HCT116 (cell line): ENCODE measurements at regions not wholly inside any gene's neighbourhood (a gene's known extent, or its start where the extent isn't known, plus 50 kb on each side); places are given as distances from the start of the nearest gene placed in this dataset.

Experiments
- ATAC-seq: fragments of 200-7000 bp; cut with Tn5 transposase; 2 replicates; pipeline ENCODE4 v1.9.1; 2020; ENCODE audit warnings: mild to moderate bottlenecking, moderate library complexity
- BruUV-seq: library from RNA; stranded (reverse); fragments of 400-500 nt; replicated peaks from 2 replicates; lab custom pipeline; 2021; lab: Mats Ljungman, UMichigan
- CTCF ChIA-PET: fragments of 300-600 bp; sonication (Branson Sonifier 250); formaldehyde crosslinking; loops from one replicate; lab custom pipeline; 2021; ENCODE audit warnings: antibody characterized with exemption; lab: Charles Lee
- POLR2A ChIA-PET: fragments of 300-600, 350-600 bp; sonication (Branson Sonifier 250); formaldehyde crosslinking; loops from one replicate; lab custom pipeline; 2021; ENCODE audit warnings: antibody characterized with exemption; lab: Charles Lee
- RAD21 ChIA-PET, 2 experiments: fragments of 300-600 bp; sonication (Branson Sonifier 250); formaldehyde crosslinking; loops; one replicate each; lab custom pipeline; 2023; ENCODE audit warnings: low total read pairs in 2 of 2; ENCODE audit not compliant: uncharacterized antibody in 2 of 2, unreplicated experiment in 2 of 2, low non-redundant PET in 1 of 2; lab: Charles Lee
- DNase-seq: peaks from one replicate; pipeline ENCODE4 v3.0.0-alpha.2; 2010; ENCODE audit warnings: low read depth, low spot score
- H2AFZ ChIP-seq: fragments of 200-600 bp; shearing (Covaris generic), sonication (generic); 2 replicates; pipeline ENCODE4 v1.6.1; 2017; ENCODE audit warnings: low read depth, mixed run types, mixed read lengths, antibody characterized with exemption, low read length; ENCODE audit not compliant: poor library complexity, severe bottlenecking
- H3K27ac ChIP-seq: 2 replicates; pipeline ENCODE4 v1.5.1; 2012; ENCODE audit warnings: low read depth, low read length
- H3K27me3 ChIP-seq: fragments of 200-600 bp; sonication (generic); 2 replicates; pipeline ENCODE4 v1.6.1; 2016; ENCODE audit warnings: mixed run types, low read length, mixed read lengths; ENCODE audit not compliant: insufficient read depth
- H3K36me3 ChIP-seq, 2 experiments: fragments of 200-500 bp in 1 of 2; fragments of 200-600 bp in 1 of 2; sonication (Bioruptor generic) in 1 of 2; sonication (generic) in 1 of 2; 2 replicates each; pipeline versions ENCODE4 v1.5.1 to v1.6.1; 2014 to 2016; ENCODE audit warnings: low read length in 2 of 2, inconsistent platforms in 1 of 2, mixed read lengths in 1 of 2, mixed run types in 1 of 2; ENCODE audit not compliant: insufficient read depth in 2 of 2, control insufficient read depth in 1 of 2
- H3K4me1 ChIP-seq, 2 experiments: fragments of 200-600 bp in 1 of 2; sonication (generic) in 1 of 2; 2 replicates each; pipeline versions ENCODE4 v1.5.1 to v1.6.1; 2012 to 2017; ENCODE audit warnings: low read length in 2 of 2, inconsistent platforms in 1 of 2, mild to moderate bottlenecking in 1 of 2, mixed read lengths in 1 of 2, mixed run types in 1 of 2, moderate library complexity in 1 of 2; ENCODE audit not compliant: insufficient read depth in 2 of 2, control insufficient read depth in 1 of 2
- H3K4me2 ChIP-seq: fragments of 200-600 bp; sonication (generic); 2 replicates; pipeline ENCODE4 v1.6.1; 2017; ENCODE audit warnings: mixed run types, low read length, mixed read lengths
- H3K4me3 ChIP-seq, 2 experiments: fragments of 200-600 bp in 1 of 2; sonication (generic) in 1 of 2; replicated peaks in 1 of 2; 2 replicates each; pipeline ENCODE4 v1.5.1; 2011 to 2016; ENCODE audit warnings: low read length in 2 of 2, control low read depth in 1 of 2, low read depth in 1 of 2, mild to moderate bottlenecking in 1 of 2, mixed read lengths in 1 of 2, mixed run types in 1 of 2
- H3K79me2 ChIP-seq: fragments of 200-600 bp; sonication (generic); 2 replicates; pipeline ENCODE4 v1.6.1; 2017; ENCODE audit warnings: mild to moderate bottlenecking, mixed run types, low read length, moderate library complexity, mixed read lengths; ENCODE audit not compliant: insufficient read depth
- H3K9ac ChIP-seq: fragments of 200-600 bp; sonication (generic); 2 replicates; pipeline ENCODE4 v1.6.1; 2016; ENCODE audit warnings: low read length, mixed read lengths
- H3K9me2 ChIP-seq: fragments of 200-600 bp; sonication (generic), shearing (Covaris generic); 2 replicates; pipeline ENCODE4 v1.6.1; 2017; ENCODE audit warnings: mixed run types, mild to moderate bottlenecking, moderate library complexity; ENCODE audit not compliant: insufficient read depth
- H3K9me3 ChIP-seq, 2 experiments: fragments of 200-500 bp in 1 of 2; fragments of 200-600 bp in 1 of 2; sonication (Bioruptor generic) in 1 of 2; sonication (generic) in 1 of 2; 2 replicates each; pipeline ENCODE4 v1.6.1; 2014 to 2017; ENCODE audit warnings: low read length in 2 of 2, mixed read lengths in 2 of 2, inconsistent platforms in 1 of 2, low read depth in 1 of 2, mild to moderate bottlenecking in 1 of 2, mixed run types in 1 of 2, moderate library complexity in 1 of 2; ENCODE audit not compliant: control insufficient read depth in 1 of 2, insufficient read depth in 1 of 2
- H4K20me1 ChIP-seq: fragments of 200-600 bp; sonication (generic), shearing (Covaris generic); 2 replicates; pipeline ENCODE4 v1.6.1; 2017; ENCODE audit warnings: mixed run types, mild to moderate bottlenecking, moderate library complexity; ENCODE audit not compliant: insufficient read depth
- ATF3 ChIP-seq: IDR thresholded peaks from 2 replicates; pipeline ENCODE4 v1.6.1; 2012
- CTCF ChIP-seq, 3 experiments: fragments of 200-600 bp in 1 of 3; sonication (generic) in 1 of 3; IDR thresholded peaks in 2 of 3; conservative IDR thresholded peaks in 1 of 3; 2 replicates each; pipeline ENCODE4 v1.5.1; 2012 to 2017; ENCODE audit warnings: low read depth in 2 of 3, low read length in 2 of 3, antibody characterized with exemption in 1 of 3, borderline replicate concordance in 1 of 3, control low read depth in 1 of 3, mild to moderate bottlenecking in 1 of 3, mixed read lengths in 1 of 3, mixed run types in 1 of 3, moderate library complexity in 1 of 3; ENCODE audit not compliant: insufficient read depth in 1 of 3
- EGR1 ChIP-seq: IDR thresholded peaks from 2 replicates; pipeline ENCODE4 v1.6.1; 2012; ENCODE audit warnings: low read depth
- ELF1 ChIP-seq: IDR thresholded peaks from 2 replicates; pipeline ENCODE4 v1.6.1; 2012; ENCODE audit warnings: low read depth, borderline replicate concordance
- EZH2phosphoT487 ChIP-seq: fragments of 200-600 bp; IDR thresholded peaks from 2 replicates; pipeline ENCODE4 v1.6.1; 2018; ENCODE audit warnings: antibody characterized with exemption, borderline replicate concordance
- JUND ChIP-seq: IDR thresholded peaks from 2 replicates; pipeline ENCODE4 v1.6.1; 2012
- POLR2A ChIP-seq: IDR thresholded peaks from 2 replicates; pipeline ENCODE4 v1.7.0; 2011; ENCODE audit warnings: borderline replicate concordance; ENCODE audit not compliant: insufficient read depth, insufficient read length; ENCODE audit errors: extremely low read depth
- POLR2AphosphoS5 ChIP-seq: IDR thresholded peaks from 2 replicates; pipeline ENCODE4 v1.6.1; 2011; ENCODE audit warnings: mild to moderate bottlenecking, low read depth, low read length, moderate library complexity
- RAD21 ChIP-seq: IDR thresholded peaks from 2 replicates; pipeline ENCODE4 v1.6.1; 2012; ENCODE audit warnings: low read depth, mild to moderate bottlenecking
- REST ChIP-seq: IDR thresholded peaks from 2 replicates; pipeline ENCODE4 v1.6.1; 2012; ENCODE audit warnings: low read depth
- SP1 ChIP-seq: IDR thresholded peaks from 2 replicates; pipeline ENCODE4 v1.6.1; 2012; ENCODE audit warnings: low read depth
- SRF ChIP-seq: IDR thresholded peaks from 2 replicates; pipeline ENCODE4 v1.6.1; 2012; ENCODE audit warnings: low read depth
- ZFX ChIP-seq: fragments of 450-650 bp; IDR thresholded peaks from 2 replicates; pipeline ENCODE4 v1.6.1; 2017
- ZNF274 ChIP-seq: fragments of 200-500 bp; sonication (Bioruptor generic); IDR thresholded peaks from 2 replicates; pipeline ENCODE4 v1.6.1; 2014; ENCODE audit warnings: mild to moderate bottlenecking, low read depth, low read length, inconsistent platforms
- intact Hi-C: fragments of 100-400 bp; cut with micrococcal nuclease; formaldehyde crosslinking; loops from 2 replicates; pipeline ENCODE4 v1.10.0; 2022

- no peak overlapping the region for H3K27ac ChIP-seq
- ChIA-PET POLR2A (no interaction called here), CTCF (interaction anchor here (1.0 to 2.0 kb wide), 2 partner anchors 45 to 47 kb away, joined by 3 to 8 read pairs; no protein-coding TSS in a partner anchor), RAD21 (no interaction called here)
- DNase-seq (no peak), ATAC-seq (no peak)
- H3K27me3 ChIP-seq: peaks cover 7% of the 10 kb centered on the region; the same call in 1 of the 2 replicates
- no peak overlapping the region for H3K4me2 ChIP-seq
- H3K79me2 ChIP-seq: no peaks in the 10 kb centered on the region
- H3K4me3 ChIP-seq: no peak overlapping the region
- H3K9ac ChIP-seq: no peak overlapping the region
- no peaks in the 10 kb centered on the region for H4K20me1 ChIP-seq
- no peak overlapping the region for H2AFZ ChIP-seq
- H3K36me3 ChIP-seq: no peaks in the 10 kb centered on the region
- H3K9me3 ChIP-seq: no peaks in the 10 kb centered on the region
- intact Hi-C loops: no loop called here
- no peaks in the 10 kb centered on the region for H3K9me2 ChIP-seq
- H3K4me1 ChIP-seq: peaks cover 13 to 34% of the 10 kb centered on the region in 2 experiments
- BruUV-seq: no TSS peak
- TF ChIP-seq EGR1 (no peak), SRF (no peak), POLR2AphosphoS5 (no peak), ZNF274 (no peak), SP1 (no peak), ATF3 (no peak), EZH2phosphoT487 (no peak), POLR2A (no peak)
Measured at GRCh38 chr1:115183721-115184259, 94.5 kb upstream of the TSPAN2 start.

- intact Hi-C loops: no loop called here
- peaks cover 14 to 34% of the 10 kb centered on the region in 2 experiments for H3K4me1 ChIP-seq
- CTCF ChIA-PET: interaction anchor here (1.0 to 2.0 kb wide), 3 partner anchors 42 to 46 kb away, joined by 3 to 8 read pairs (median 8); no protein-coding TSS in a partner anchor
Measured at GRCh38 chr1:115183158-115183557, 93.9 kb upstream of the TSPAN2 start.

More at GRCh38 chr1:115183158-115183557, 93.9 kb upstream of the TSPAN2 start:
- Histone ChIP-seq H3K9me3 (no peaks in the 10 kb centered on the region), H3K4me3 (no peak overlapping the region), H3K27ac (no peak overlapping the region), H4K20me1 (no peaks in the 10 kb centered on the region), H2AFZ (no peak overlapping the region), H3K79me2 (no peaks in the 10 kb centered on the region), H3K27me3 (peaks cover 7% of the 10 kb centered on the region; the same call in 1 of the 2 replicates), H3K36me3 (no peaks in the 10 kb centered on the region), H3K4me2 (no peak overlapping the region), H3K9me2 (no peaks in the 10 kb centered on the region), H3K9ac (no peak overlapping the region)
- BruUV-seq: no TSS peak
- ChIA-PET RAD21 (no interaction called here), POLR2A (no interaction called here)
- no peak for DNase-seq
- TF ChIP-seq EGR1: no peak
- TF ChIP-seq ZFX: no peak
- no peak for TF ChIP-seq JUND
- TF ChIP-seq REST: no peak
- TF ChIP-seq SP1: no peak
- no peak for TF ChIP-seq POLR2AphosphoS5
- peak in 2 of 3 experiments; percentile 40 to 58; a peak in 3 of 6 replicates for TF ChIP-seq CTCF (IDR thresholded peaks at IDR 0.05 in 2 of 3, conservative IDR thresholded peaks at IDR 0.05 in 1 of 3; ENCODE audit: borderline replicate concordance in 1 of 3, insufficient read depth in 1 of 3, low read depth in 2 of 3, low read length in 2 of 3)
- TF ChIP-seq EZH2phosphoT487: no peak
- TF ChIP-seq ELF1: no peak
- peak; percentile 70 for TF ChIP-seq RAD21
- no peak for TF ChIP-seq ZNF274
- no peak for ATAC-seq
